WTC11 (cell line): ENCODE measurements at regions not wholly inside any gene's neighbourhood (a gene's known extent, or its start where the extent isn't known, plus 50 kb on each side); places are given as distances from the start of the nearest gene placed in this dataset.

Source experiments
- ATAC-seq: fragments of 200-7000 bp; cut with Tn5 transposase; 2 replicates; pipeline ENCODE4 v1.10.0; 2021; ENCODE audit warnings: mild to moderate bottlenecking, moderate library complexity
- CTCF ChIA-PET: fragments of 300-600 bp; sonication (Branson Sonifier 250); formaldehyde crosslinking; loops from one replicate; lab custom pipeline; 2021; ENCODE audit warnings: antibody characterized with exemption; lab: Charles Lee
- POLR2A ChIA-PET: fragments of 350-600 bp; sonication (Branson Sonifier 250); formaldehyde crosslinking; loops from one replicate; lab custom pipeline; 2021; ENCODE audit warnings: antibody characterized with exemption; lab: Charles Lee
- DNase-seq: peaks from one replicate; pipeline ENCODE4 v3.0.0; 2021; ENCODE audit warnings: low spot score
- H3K27ac Mint-ChIP-seq: 2 replicates; pipeline ENCODE4 v1.8.0; 2021; ENCODE audit warnings: mixed read lengths
- H3K27me3 Mint-ChIP-seq: 2 replicates; pipeline ENCODE4 v1.8.0; 2021; ENCODE audit warnings: low read depth, mild to moderate bottlenecking, moderate library complexity, mixed read lengths
- H3K36me3 Mint-ChIP-seq: 2 replicates; pipeline ENCODE4 v1.8.0; 2021; ENCODE audit warnings: mixed read lengths
- H3K4me1 Mint-ChIP-seq: 2 replicates; pipeline ENCODE4 v1.8.0; 2022; ENCODE audit warnings: mixed read lengths
- H3K4me3 Mint-ChIP-seq: 2 replicates; pipeline ENCODE4 v1.8.0; 2021; ENCODE audit warnings: mild to moderate bottlenecking, moderate library complexity, mixed read lengths
- H3K9me3 Mint-ChIP-seq: 2 replicates; pipeline ENCODE4 v1.8.0; 2021; ENCODE audit warnings: mixed read lengths
- ATF6 ChIP-seq: sonication (generic); formaldehyde crosslinking; IDR thresholded peaks from 2 replicates; pipeline ENCODE4 v1.8.1; 2023; ENCODE audit warnings: mild to moderate bottlenecking, missing genetic modification reagents
- CBFB ChIP-seq: sonication (generic); formaldehyde crosslinking; IDR thresholded peaks from 2 replicates; pipeline ENCODE4 v1.8.1; 2022; ENCODE audit warnings: mild to moderate bottlenecking, low read depth, missing genetic modification reagents
- CREB1 ChIP-seq: sonication (generic); formaldehyde crosslinking; IDR thresholded peaks from 2 replicates; pipeline ENCODE4 v1.8.0; 2023; ENCODE audit warnings: mild to moderate bottlenecking, missing genetic modification reagents
- E2F4 ChIP-seq: sonication (generic); formaldehyde crosslinking; IDR thresholded peaks from 2 replicates; pipeline ENCODE4 v1.8.1; 2022; ENCODE audit warnings: low read depth, mild to moderate bottlenecking, moderate library complexity, missing genetic modification reagents, borderline replicate concordance
- EMX1 ChIP-seq: fragments of 250-450 bp; sonication (Bioruptor Pico); IDR thresholded peaks from 2 replicates; pipeline ENCODE4 v1.8.0; 2021; ENCODE audit warnings: mild to moderate bottlenecking
- FOXP1 ChIP-seq: sonication (generic); formaldehyde crosslinking; IDR thresholded peaks from 2 replicates; pipeline ENCODE4 v1.8.0; 2022; ENCODE audit warnings: missing genetic modification reagents, mild to moderate bottlenecking, moderate library complexity, borderline replicate concordance
- GTF2I ChIP-seq: fragments of 250-450 bp; sonication (Bioruptor Pico); conservative IDR thresholded peaks from 2 replicates; pipeline ENCODE4 v1.4.0; 2021; ENCODE audit warnings: mild to moderate bottlenecking
- IRF2 ChIP-seq: sonication (generic); formaldehyde crosslinking; IDR thresholded peaks from 2 replicates; pipeline ENCODE4 v1.8.0; 2022; ENCODE audit warnings: low read depth, missing genetic modification reagents, borderline replicate concordance
- MLX ChIP-seq: sonication (generic); formaldehyde crosslinking; IDR thresholded peaks from 2 replicates; pipeline ENCODE4 v1.8.1; 2023; ENCODE audit warnings: mild to moderate bottlenecking, missing genetic modification reagents, moderate library complexity
- NFATC4 ChIP-seq: fragments of 250-450 bp; sonication (Bioruptor Pico); IDR thresholded peaks from 2 replicates; pipeline ENCODE4 v1.9.0; 2021; ENCODE audit warnings: mild to moderate bottlenecking
- NFE2L1 ChIP-seq: sonication (generic); formaldehyde crosslinking; IDR thresholded peaks from 2 replicates; pipeline ENCODE4 v1.8.1; 2023; ENCODE audit warnings: missing genetic modification reagents
- NR2C2 ChIP-seq: sonication (generic); formaldehyde crosslinking; IDR thresholded peaks from 2 replicates; pipeline ENCODE4 v1.8.0; 2022; ENCODE audit warnings: mild to moderate bottlenecking, missing genetic modification reagents
- OVOL2 ChIP-seq: fragments of 250-450 bp; sonication (Bioruptor Pico); IDR thresholded peaks from 2 replicates; pipeline ENCODE4 v1.9.0; 2021; ENCODE audit warnings: mild to moderate bottlenecking, borderline replicate concordance
- PRDM15 ChIP-seq: sonication (generic); formaldehyde crosslinking; IDR thresholded peaks from 2 replicates; pipeline ENCODE4 v1.8.0; 2022; ENCODE audit warnings: missing genetic modification reagents
- TEAD1 ChIP-seq: sonication (generic); formaldehyde crosslinking; IDR thresholded peaks from 2 replicates; pipeline ENCODE4 v1.8.0; 2022; ENCODE audit warnings: mild to moderate bottlenecking, missing genetic modification reagents
- ZMAT4 ChIP-seq: fragments of 250-450 bp; sonication (Bioruptor Pico); IDR thresholded peaks from 2 replicates; pipeline ENCODE4 v1.9.0; 2021; ENCODE audit warnings: mild to moderate bottlenecking
- ZNF317 ChIP-seq: sonication (generic); formaldehyde crosslinking; IDR thresholded peaks from 2 replicates; pipeline ENCODE4 v1.8.1; 2023; ENCODE audit warnings: low read depth, mild to moderate bottlenecking, moderate library complexity, missing genetic modification reagents, borderline replicate concordance
- TF ChIP-seq, protein P1 (sequence below): sonication (generic); formaldehyde crosslinking; IDR thresholded peaks from 2 replicates; pipeline ENCODE4 v1.8.0; 2023; ENCODE audit warnings: missing genetic modification reagents, mild to moderate bottlenecking, borderline replicate concordance
- TF ChIP-seq, protein P2 (sequence below): sonication (generic); formaldehyde crosslinking; IDR thresholded peaks from 2 replicates; pipeline ENCODE4 v1.8.0; 2023; ENCODE audit warnings: missing genetic modification reagents
- TF ChIP-seq, protein P3 (sequence below): sonication (generic); formaldehyde crosslinking; IDR thresholded peaks from 2 replicates; pipeline ENCODE4 v1.8.0; 2022; ENCODE audit warnings: mild to moderate bottlenecking, missing genetic modification reagents
- TF ChIP-seq, protein P4 (sequence below): fragments of 250-450 bp; sonication (Bioruptor Pico); IDR thresholded peaks from 2 replicates; pipeline ENCODE4 v1.9.0; 2021; ENCODE audit warnings: moderate library complexity, mild to moderate bottlenecking, inconsistent platforms, borderline replicate concordance

GRCh38 chr5:68369457-68370125 lies 154.0 kb downstream of the PIK3R1 start (continued):
- TF ChIP-seq, protein P1, sequence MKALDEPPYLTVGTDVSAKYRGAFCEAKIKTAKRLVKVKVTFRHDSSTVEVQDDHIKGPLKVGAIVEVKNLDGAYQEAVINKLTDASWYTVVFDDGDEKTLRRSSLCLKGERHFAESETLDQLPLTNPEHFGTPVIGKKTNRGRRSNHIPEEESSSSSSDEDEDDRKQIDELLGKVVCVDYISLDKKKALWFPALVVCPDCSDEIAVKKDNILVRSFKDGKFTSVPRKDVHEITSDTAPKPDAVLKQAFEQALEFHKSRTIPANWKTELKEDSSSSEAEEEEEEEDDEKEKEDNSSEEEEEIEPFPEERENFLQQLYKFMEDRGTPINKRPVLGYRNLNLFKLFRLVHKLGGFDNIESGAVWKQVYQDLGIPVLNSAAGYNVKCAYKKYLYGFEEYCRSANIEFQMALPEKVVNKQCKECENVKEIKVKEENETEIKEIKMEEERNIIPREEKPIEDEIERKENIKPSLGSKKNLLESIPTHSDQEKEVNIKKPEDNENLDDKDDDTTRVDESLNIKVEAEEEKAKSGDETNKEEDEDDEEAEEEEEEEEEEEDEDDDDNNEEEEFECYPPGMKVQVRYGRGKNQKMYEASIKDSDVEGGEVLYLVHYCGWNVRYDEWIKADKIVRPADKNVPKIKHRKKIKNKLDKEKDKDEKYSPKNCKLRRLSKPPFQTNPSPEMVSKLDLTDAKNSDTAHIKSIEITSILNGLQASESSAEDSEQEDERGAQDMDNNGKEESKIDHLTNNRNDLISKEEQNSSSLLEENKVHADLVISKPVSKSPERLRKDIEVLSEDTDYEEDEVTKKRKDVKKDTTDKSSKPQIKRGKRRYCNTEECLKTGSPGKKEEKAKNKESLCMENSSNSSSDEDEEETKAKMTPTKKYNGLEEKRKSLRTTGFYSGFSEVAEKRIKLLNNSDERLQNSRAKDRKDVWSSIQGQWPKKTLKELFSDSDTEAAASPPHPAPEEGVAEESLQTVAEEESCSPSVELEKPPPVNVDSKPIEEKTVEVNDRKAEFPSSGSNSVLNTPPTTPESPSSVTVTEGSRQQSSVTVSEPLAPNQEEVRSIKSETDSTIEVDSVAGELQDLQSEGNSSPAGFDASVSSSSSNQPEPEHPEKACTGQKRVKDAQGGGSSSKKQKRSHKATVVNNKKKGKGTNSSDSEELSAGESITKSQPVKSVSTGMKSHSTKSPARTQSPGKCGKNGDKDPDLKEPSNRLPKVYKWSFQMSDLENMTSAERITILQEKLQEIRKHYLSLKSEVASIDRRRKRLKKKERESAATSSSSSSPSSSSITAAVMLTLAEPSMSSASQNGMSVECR: no peak
- TF ChIP-seq NR2C2 (CRISPR knock-in tag) (no peak), GTF2I (CRISPR knock-in tag) (no peak), FOXP1 (no peak), IRF2 (no peak), ATF6 (no peak), EMX1 (CRISPR knock-in tag) (no peak), CREB1 (CRISPR knock-in tag) (no peak), OVOL2 (CRISPR knock-in tag) (no peak)
- TF ChIP-seq, protein P2, sequence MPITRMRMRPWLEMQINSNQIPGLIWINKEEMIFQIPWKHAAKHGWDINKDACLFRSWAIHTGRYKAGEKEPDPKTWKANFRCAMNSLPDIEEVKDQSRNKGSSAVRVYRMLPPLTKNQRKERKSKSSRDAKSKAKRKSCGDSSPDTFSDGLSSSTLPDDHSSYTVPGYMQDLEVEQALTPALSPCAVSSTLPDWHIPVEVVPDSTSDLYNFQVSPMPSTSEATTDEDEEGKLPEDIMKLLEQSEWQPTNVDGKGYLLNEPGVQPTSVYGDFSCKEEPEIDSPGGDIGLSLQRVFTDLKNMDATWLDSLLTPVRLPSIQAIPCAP: no peak
- TF ChIP-seq, protein P3, sequence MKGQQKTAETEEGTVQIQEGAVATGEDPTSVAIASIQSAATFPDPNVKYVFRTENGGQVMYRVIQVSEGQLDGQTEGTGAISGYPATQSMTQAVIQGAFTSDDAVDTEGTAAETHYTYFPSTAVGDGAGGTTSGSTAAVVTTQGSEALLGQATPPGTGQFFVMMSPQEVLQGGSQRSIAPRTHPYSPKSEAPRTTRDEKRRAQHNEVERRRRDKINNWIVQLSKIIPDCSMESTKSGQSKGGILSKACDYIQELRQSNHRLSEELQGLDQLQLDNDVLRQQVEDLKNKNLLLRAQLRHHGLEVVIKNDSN (CRISPR knock-in tag): no peak

DNA sequence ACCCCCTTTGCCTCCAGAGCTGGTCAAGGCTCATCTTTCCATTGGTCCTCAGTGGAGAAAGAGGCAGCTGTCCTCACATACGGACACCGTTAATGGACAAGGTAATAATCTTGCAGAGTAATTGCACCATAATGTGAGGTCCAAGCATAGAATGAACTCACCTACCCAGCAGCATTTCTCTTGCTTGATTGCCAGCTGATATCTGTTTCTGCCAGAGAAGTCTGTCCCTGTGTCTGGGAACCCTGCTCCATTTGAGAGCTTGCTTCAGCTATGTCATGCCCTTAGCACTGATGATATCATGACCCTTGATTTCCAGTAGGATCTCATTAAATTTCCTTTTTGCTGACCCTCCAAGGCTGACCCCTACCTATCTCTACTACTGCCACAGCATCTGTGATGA lies 154.6 kb downstream of the PIK3R1 start:
- CTCF ChIA-PET: no interaction called here
- ATAC-seq (no peak), DNase-seq (no peak)
- POLR2A ChIA-PET: no interaction called here
- TF ChIP-seq NFATC4 (no peak), CBFB (no peak), MLX (no peak), OVOL2 (CRISPR knock-in tag) (no peak), NFE2L1 (CRISPR knock-in tag) (no peak), PRDM15 (CRISPR knock-in tag) (no peak), ZMAT4 (CRISPR knock-in tag) (no peak), TEAD1 (CRISPR knock-in tag) (no peak), E2F4 (CRISPR knock-in tag) (no peak), ZNF317 (no peak)
- TF ChIP-seq, protein P4, sequence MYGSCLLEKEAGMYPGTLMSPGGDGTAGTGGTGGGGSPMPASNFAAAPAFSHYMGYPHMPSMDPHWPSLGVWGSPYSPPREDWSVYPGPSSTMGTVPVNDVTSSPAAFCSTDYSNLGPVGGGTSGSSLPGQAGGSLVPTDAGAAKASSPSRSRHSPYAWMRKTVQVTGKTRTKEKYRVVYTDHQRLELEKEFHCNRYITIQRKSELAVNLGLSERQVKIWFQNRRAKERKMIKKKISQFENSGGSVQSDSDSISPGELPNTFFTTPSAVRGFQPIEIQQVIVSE: no peak
- TF ChIP-seq, protein P2: no peak
- peaks cover 9% of the 10 kb centered on the region for H3K9me3 Mint-ChIP-seq
- H3K36me3 Mint-ChIP-seq: peaks cover 5% of the 10 kb centered on the region
- H3K27me3 Mint-ChIP-seq: no peaks in the 10 kb centered on the region
- H3K27ac Mint-ChIP-seq: no peak overlapping the region
- H3K4me3 Mint-ChIP-seq: no peak overlapping the region
- H3K4me1 Mint-ChIP-seq: peaks cover 11% of the 10 kb centered on the region
